ENCODE measurements at regions not wholly inside any gene's neighbourhood (a gene's known extent, or its start where the extent isn't known, plus 50 kb on each side); places are given as distances from the start of the nearest gene placed in this dataset.

GRCh38 chr4:162852642-162853041 lies 314.0 kb downstream of the NAF1 start:
- TF ChIP-seq CTCF (IDR thresholded peaks at IDR 0.05) (no peak), POLR2AphosphoS5 (IDR thresholded peaks at IDR 0.05) (no peak), POLR2A (IDR thresholded peaks at IDR 0.05) (no peak)
